Vagina (tissue), 2 donors: ENCODE measurements at regions not wholly inside any gene's neighbourhood (a gene's known extent, or its start where the extent isn't known, plus 50 kb on each side); places are given as distances from the start of the nearest gene placed in this dataset.

ENCODE experiments used
- DNase-seq, 2 donors: peaks; one replicate each; pipeline ENCODE4 v3.0.0-alpha.2; 2017; ENCODE audit errors: extremely low spot score in 2 of 2
- H3K27ac ChIP-seq: fragments of 200-600 bp; sonication (generic); one replicate; pipeline ENCODE4 v1.5.1; 2019
- H3K27me3 ChIP-seq: fragments of 200-600 bp; sonication (generic); one replicate; pipeline ENCODE4 v1.5.1; 2019
- H3K36me3 ChIP-seq, 2 donors: fragments of 200-600 bp; sonication (generic); one replicate each; pipeline ENCODE4 v1.5.1; 2017 to 2019
- H3K4me1 ChIP-seq: fragments of 200-600 bp; sonication (generic); one replicate; pipeline ENCODE4 v1.5.1; 2019
- H3K4me3 ChIP-seq, 2 donors: fragments of 200-600 bp; sonication (generic); 1 replicate in 1 of 2; 2 replicates in 1 of 2; pipeline ENCODE4 v1.5.1; 2016 to 2019
- H3K9me3 ChIP-seq: fragments of 200-600 bp; sonication (generic); one replicate; pipeline ENCODE4 v1.5.1; 2019
- CTCF ChIP-seq, 3 experiments: fragments of 450-650 bp in 2 of 3; fragments of 200-600 bp in 1 of 3; sonication (generic) in 1 of 3; IDR thresholded peaks; one replicate each; pipeline ENCODE4 v1.5.1; 2017 to 2019; ENCODE audit warnings: antibody characterized with exemption in 3 of 3, mild to moderate bottlenecking in 2 of 3, moderate library complexity in 2 of 3
- POLR2A ChIP-seq, 2 donors: fragments of 450-650 bp; IDR thresholded peaks; one replicate each; pipeline ENCODE4 v1.6.1; 2017; ENCODE audit warnings: antibody characterized with exemption in 2 of 2, mild to moderate bottlenecking in 2 of 2, moderate library complexity in 2 of 2
- POLR2AphosphoS5 ChIP-seq, 2 donors: sonication (generic); formaldehyde crosslinking; IDR thresholded peaks; one replicate each; pipeline ENCODE4 v1.9.0; 2017; ENCODE audit warnings: antibody characterized with exemption in 2 of 2, mild to moderate bottlenecking in 2 of 2, low read depth in 1 of 2; ENCODE audit not compliant: insufficient read depth in 1 of 2
- intact Hi-C: fragments of 100-400 bp; cut with DNase I; formaldehyde crosslinking; loops from one replicate; pipeline ENCODE4 v1.15.1; 2023

GRCh38 chr2:147686365-147686764 is 158.5 kb upstream of the ACVR2A start:
- no peaks in the 10 kb centered on the region for H3K9me3 ChIP-seq
- H3K27me3 ChIP-seq, result no peaks in the 10 kb centered on the region
- intact Hi-C loops, result no loop called here
- no peaks in the 10 kb centered on the region for H3K36me3 ChIP-seq
- DNase-seq, result no peak
- H3K27ac ChIP-seq, result no peak overlapping the region
- no peaks in the 10 kb centered on the region for H3K4me1 ChIP-seq
- TF ChIP-seq POLR2AphosphoS5 (IDR thresholded peaks at IDR 0.05; ENCODE audit: insufficient read depth in 1 of 2, low read depth in 1 of 2), result no peak
- no peak for TF ChIP-seq CTCF (IDR thresholded peaks at IDR 0.05)
- no peak for TF ChIP-seq POLR2A (IDR thresholded peaks at IDR 0.05)
- no peak overlapping the region for H3K4me3 ChIP-seq

GRCh38 chr2:147684903-147685302 is 159.9 kb upstream of the ACVR2A start:
- H3K4me3 ChIP-seq, result no peak overlapping the region
- no peak overlapping the region for H3K27ac ChIP-seq
- H3K36me3 ChIP-seq, result no peaks in the 10 kb centered on the region
- DNase-seq, result no peak
- no peaks in the 10 kb centered on the region for H3K27me3 ChIP-seq
- no peaks in the 10 kb centered on the region for H3K9me3 ChIP-seq
- H3K4me1 ChIP-seq, result no peaks in the 10 kb centered on the region
- intact Hi-C loops, result no loop called here
- TF ChIP-seq POLR2A (IDR thresholded peaks at IDR 0.05) (no peak), POLR2AphosphoS5 (IDR thresholded peaks at IDR 0.05; ENCODE audit: insufficient read depth in 1 of 2, low read depth in 1 of 2) (no peak), CTCF (IDR thresholded peaks at IDR 0.05) (no peak)

- Histone ChIP-seq H3K36me3 (no peaks in the 10 kb centered on the region), H3K4me1 (no peaks in the 10 kb centered on the region), H3K27ac (no peak overlapping the region), H3K9me3 (no peaks in the 10 kb centered on the region), H3K4me3 (no peak overlapping the region), H3K27me3 (no peaks in the 10 kb centered on the region)
- DNase-seq, result no peak
- intact Hi-C loops, result no loop called here
- TF ChIP-seq CTCF (IDR thresholded peaks at IDR 0.05) (no peak), POLR2A (IDR thresholded peaks at IDR 0.05) (no peak), POLR2AphosphoS5 (IDR thresholded peaks at IDR 0.05; ENCODE audit: insufficient read depth in 1 of 2, low read depth in 1 of 2) (no peak)
Observed at GRCh38 chr2:147683380-147683779, 161.4 kb upstream of the ACVR2A start.

- DNase-seq, result no peak
- H3K4me1 ChIP-seq, result no peaks in the 10 kb centered on the region
- no peaks in the 10 kb centered on the region for H3K36me3 ChIP-seq
- H3K27me3 ChIP-seq, result no peaks in the 10 kb centered on the region
- H3K27ac ChIP-seq, result no peak overlapping the region
- no peaks in the 10 kb centered on the region for H3K9me3 ChIP-seq
- no peak for TF ChIP-seq POLR2AphosphoS5 (IDR thresholded peaks at IDR 0.05; ENCODE audit: insufficient read depth in 1 of 2, low read depth in 1 of 2)
- TF ChIP-seq CTCF (IDR thresholded peaks at IDR 0.05), result no peak
- no peak for TF ChIP-seq POLR2A (IDR thresholded peaks at IDR 0.05)
- intact Hi-C loops, result no loop called here
- H3K4me3 ChIP-seq, result no peak overlapping the region
Observed at GRCh38 chr2:147681093-147681492, 163.7 kb upstream of the ACVR2A start.

- TF ChIP-seq POLR2A (IDR thresholded peaks at IDR 0.05) (no peak), CTCF (IDR thresholded peaks at IDR 0.05) (no peak), POLR2AphosphoS5 (IDR thresholded peaks at IDR 0.05; ENCODE audit: insufficient read depth in 1 of 2, low read depth in 1 of 2) (no peak)
- H3K4me1 ChIP-seq, result no peaks in the 10 kb centered on the region
- no peaks in the 10 kb centered on the region for H3K36me3 ChIP-seq
- no peaks in the 10 kb centered on the region for H3K27me3 ChIP-seq
- intact Hi-C loops, result no loop called here
- no peaks in the 10 kb centered on the region for H3K9me3 ChIP-seq
- DNase-seq, result no peak
- no peak overlapping the region for H3K27ac ChIP-seq
- H3K4me3 ChIP-seq, result no peak overlapping the region
Observed at GRCh38 chr2:147679955-147680531, 164.8 kb upstream of the ACVR2A start.
